ENCODE measurements at regions not wholly inside any gene's neighbourhood (a gene's known extent, or its start where the extent isn't known, plus 50 kb on each side); places are given as distances from the start of the nearest gene placed in this dataset.

DNA sequence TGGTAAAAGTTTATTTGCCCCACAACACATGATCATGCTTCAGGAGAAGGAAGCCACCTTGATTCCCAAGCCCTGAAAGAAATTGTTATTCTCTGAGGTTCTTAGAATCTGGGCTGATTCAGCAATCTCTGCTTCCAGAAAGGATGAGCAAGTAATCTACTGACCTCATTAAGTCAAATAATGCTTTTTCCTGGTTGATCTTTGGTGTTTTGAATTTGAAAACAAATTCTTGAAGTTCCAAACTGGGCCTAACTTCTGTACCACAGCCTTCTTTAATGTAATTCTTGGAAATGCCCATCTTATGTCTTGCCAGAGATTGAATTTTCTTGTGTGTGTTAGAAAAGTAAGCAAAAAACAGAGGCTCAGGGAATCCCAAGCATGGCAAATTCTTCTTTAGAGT lies 319.2 kb upstream of the DDHD1 start:
- no peaks in the 10 kb centered on the region for H3K4me1 ChIP-seq (ENCODE audit: insufficient read depth, low read length, severe bottlenecking)
- TF ChIP-seq, protein P1, sequence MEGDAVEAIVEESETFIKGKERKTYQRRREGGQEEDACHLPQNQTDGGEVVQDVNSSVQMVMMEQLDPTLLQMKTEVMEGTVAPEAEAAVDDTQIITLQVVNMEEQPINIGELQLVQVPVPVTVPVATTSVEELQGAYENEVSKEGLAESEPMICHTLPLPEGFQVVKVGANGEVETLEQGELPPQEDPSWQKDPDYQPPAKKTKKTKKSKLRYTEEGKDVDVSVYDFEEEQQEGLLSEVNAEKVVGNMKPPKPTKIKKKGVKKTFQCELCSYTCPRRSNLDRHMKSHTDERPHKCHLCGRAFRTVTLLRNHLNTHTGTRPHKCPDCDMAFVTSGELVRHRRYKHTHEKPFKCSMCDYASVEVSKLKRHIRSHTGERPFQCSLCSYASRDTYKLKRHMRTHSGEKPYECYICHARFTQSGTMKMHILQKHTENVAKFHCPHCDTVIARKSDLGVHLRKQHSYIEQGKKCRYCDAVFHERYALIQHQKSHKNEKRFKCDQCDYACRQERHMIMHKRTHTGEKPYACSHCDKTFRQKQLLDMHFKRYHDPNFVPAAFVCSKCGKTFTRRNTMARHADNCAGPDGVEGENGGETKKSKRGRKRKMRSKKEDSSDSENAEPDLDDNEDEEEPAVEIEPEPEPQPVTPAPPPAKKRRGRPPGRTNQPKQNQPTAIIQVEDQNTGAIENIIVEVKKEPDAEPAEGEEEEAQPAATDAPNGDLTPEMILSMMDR (IDR thresholded peaks at IDR 0.05; ENCODE audit: low read length) = no peak
- no peaks in the 10 kb centered on the region for H3K79me2 ChIP-seq (ENCODE audit: insufficient read depth, low read length)
- H4K20me1 ChIP-seq (ENCODE audit: insufficient read depth, low read length) = no peaks in the 10 kb centered on the region
- H3K9me2 ChIP-seq (ENCODE audit: low read depth, low read length) = no peaks in the 10 kb centered on the region
- H3K27ac ChIP-seq (ENCODE audit: low read depth, low read length, poor library complexity, severe bottlenecking) = no peak overlapping the region
- H3K4me3 ChIP-seq (ENCODE audit: low read depth, low read length, poor library complexity, severe bottlenecking) = no peak overlapping the region
- H3K27me3 ChIP-seq (ENCODE audit: insufficient read depth, low read length) = no peaks in the 10 kb centered on the region
- H3F3A ChIP-seq (ENCODE audit: insufficient read depth, low read length) = no peaks in the 10 kb centered on the region
- no peaks in the 10 kb centered on the region for H3K9me3 ChIP-seq (ENCODE audit: low read length)
- H3K36me3 ChIP-seq (ENCODE audit: insufficient read depth, low read length) = no peaks in the 10 kb centered on the region
- no peak overlapping the region for H3K4me2 ChIP-seq (ENCODE audit: low read length)
- H2AFZ ChIP-seq (ENCODE audit: low read length) = no peak overlapping the region
- no peak overlapping the region for H3K9ac ChIP-seq (ENCODE audit: low read length)

GRCh38 chr14:53470351-53471043 lies 317.4 kb upstream of the DDHD1 start:
- H3K79me2 ChIP-seq (ENCODE audit: insufficient read depth, low read length) = no peaks in the 10 kb centered on the region
- no peaks in the 10 kb centered on the region for H3F3A ChIP-seq (ENCODE audit: insufficient read depth, low read length)
- H3K9ac ChIP-seq (ENCODE audit: low read length) = no peak overlapping the region
- H3K4me2 ChIP-seq (ENCODE audit: low read length) = no peak overlapping the region
- H3K36me3 ChIP-seq (ENCODE audit: insufficient read depth, low read length) = no peaks in the 10 kb centered on the region
- no peaks in the 10 kb centered on the region for H3K4me1 ChIP-seq (ENCODE audit: insufficient read depth, low read length, severe bottlenecking)
- no peak overlapping the region for H3K4me3 ChIP-seq (ENCODE audit: low read depth, low read length, poor library complexity, severe bottlenecking)
- H3K27ac ChIP-seq (ENCODE audit: low read depth, low read length, poor library complexity, severe bottlenecking) = no peak overlapping the region
- TF ChIP-seq EZH2 (IDR thresholded peaks at IDR 0.05; ENCODE audit: borderline replicate concordance, low read length) = no peak
- TF ChIP-seq, protein P1 (IDR thresholded peaks at IDR 0.05; ENCODE audit: low read length) = no peak
- no peaks in the 10 kb centered on the region for H3K9me2 ChIP-seq (ENCODE audit: low read depth, low read length)
- H3K9me3 ChIP-seq (ENCODE audit: low read length) = no peaks in the 10 kb centered on the region
- no peaks in the 10 kb centered on the region for H4K20me1 ChIP-seq (ENCODE audit: insufficient read depth, low read length)
- no peaks in the 10 kb centered on the region for H3K27me3 ChIP-seq (ENCODE audit: insufficient read depth, low read length)
- no peak overlapping the region for H2AFZ ChIP-seq (ENCODE audit: low read length)

DNA sequence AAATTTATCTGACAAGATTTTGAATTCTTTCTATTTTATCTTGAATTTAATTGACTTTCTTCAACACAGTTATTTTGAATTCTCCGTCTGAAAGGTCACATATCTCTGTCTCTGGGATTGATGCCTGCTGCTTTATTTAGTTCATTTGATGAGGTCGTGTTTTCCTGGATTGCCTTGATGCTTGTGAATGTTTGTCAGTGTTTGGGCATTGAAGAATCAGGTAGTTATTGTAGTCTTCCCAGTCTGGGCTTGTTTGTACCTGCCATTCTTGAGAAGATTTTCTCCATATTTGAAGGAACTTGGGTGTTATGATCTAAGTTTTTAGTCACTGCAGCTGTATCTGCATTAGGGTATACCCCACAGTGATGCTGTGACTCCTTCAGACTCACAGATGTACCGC lies 315.8 kb upstream of the DDHD1 start:
- Histone ChIP-seq H3K4me2 (ENCODE audit: low read length) (no peak overlapping the region), H3F3A (ENCODE audit: insufficient read depth, low read length) (no peaks in the 10 kb centered on the region), H3K9ac (ENCODE audit: low read length) (no peak overlapping the region), H3K9me3 (ENCODE audit: low read length) (no peaks in the 10 kb centered on the region), H3K4me3 (ENCODE audit: low read depth, low read length, poor library complexity, severe bottlenecking) (no peak overlapping the region), H4K20me1 (ENCODE audit: insufficient read depth, low read length) (no peaks in the 10 kb centered on the region), H3K4me1 (ENCODE audit: insufficient read depth, low read length, severe bottlenecking) (no peaks in the 10 kb centered on the region), H3K27me3 (ENCODE audit: insufficient read depth, low read length) (no peaks in the 10 kb centered on the region), H3K36me3 (ENCODE audit: insufficient read depth, low read length) (no peaks in the 10 kb centered on the region), H3K9me2 (ENCODE audit: low read depth, low read length) (no peaks in the 10 kb centered on the region), H3K79me2 (ENCODE audit: insufficient read depth, low read length) (no peaks in the 10 kb centered on the region), H3K27ac (ENCODE audit: low read depth, low read length, poor library complexity, severe bottlenecking) (no peak overlapping the region), H2AFZ (ENCODE audit: low read length) (no peak overlapping the region)
- TF ChIP-seq EZH2 (IDR thresholded peaks at IDR 0.05; ENCODE audit: borderline replicate concordance, low read length) = no peak
- TF ChIP-seq, protein P1 (IDR thresholded peaks at IDR 0.05; ENCODE audit: low read length) = no peak
